KOPT-K1 (cell line): ENCODE measurements at regions not wholly inside any gene's neighbourhood (a gene's known extent, or its start where the extent isn't known, plus 50 kb on each side); places are given as distances from the start of the nearest gene placed in this dataset.
"Not testable (repeated sequence)": the region's sequence is repeated elsewhere in the genome, so short reads cannot be mapped to it uniquely, and the experiment has no call there.

Experiments
- H3K27ac ChIP-seq: fragments of 200-600 bp; sonication (generic); 2 replicates; pipeline ENCODE4 v1.5.1; 2016; ENCODE audit warnings: antibody characterized with exemption, mild to moderate bottlenecking, low read depth, low read length; ENCODE audit not compliant: poor library complexity, severe bottlenecking
- H3K36me3 ChIP-seq: fragments of 200-600 bp; sonication (generic); 2 replicates; pipeline ENCODE4 v1.5.1; 2017; ENCODE audit warnings: antibody characterized with exemption, mild to moderate bottlenecking, low read length, moderate library complexity; ENCODE audit not compliant: insufficient read depth
- H3K9me3 ChIP-seq: fragments of 200-600 bp; sonication (generic); 2 replicates; pipeline ENCODE4 v1.5.1; 2017; ENCODE audit warnings: antibody characterized with exemption, low read length, mild to moderate bottlenecking; ENCODE audit not compliant: insufficient read depth, poor library complexity, severe bottlenecking

DNA sequence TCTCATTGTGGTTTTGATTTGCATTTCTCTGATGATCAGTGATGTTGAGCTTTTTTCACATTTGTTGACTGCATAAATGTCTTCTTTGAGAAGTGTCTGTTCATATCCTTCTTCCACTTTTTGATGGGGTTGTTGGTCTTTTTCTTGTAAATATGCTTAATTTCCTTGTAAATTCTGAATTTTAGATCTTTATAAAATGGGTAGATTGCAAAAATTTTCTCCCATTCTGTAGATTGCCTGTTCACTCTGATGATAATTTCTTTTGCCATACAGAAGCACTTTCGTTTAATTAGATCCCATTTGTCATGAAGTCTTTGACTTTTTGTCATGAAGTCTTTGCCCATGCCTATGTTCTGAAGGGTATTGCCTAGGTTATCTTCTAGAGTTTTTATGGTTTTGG is 817.5 kb downstream of the STPG2 start:
- H3K27ac ChIP-seq, H3K9me3 ChIP-seq, H3K36me3 ChIP-seq: not testable (repeated sequence)

DNA sequence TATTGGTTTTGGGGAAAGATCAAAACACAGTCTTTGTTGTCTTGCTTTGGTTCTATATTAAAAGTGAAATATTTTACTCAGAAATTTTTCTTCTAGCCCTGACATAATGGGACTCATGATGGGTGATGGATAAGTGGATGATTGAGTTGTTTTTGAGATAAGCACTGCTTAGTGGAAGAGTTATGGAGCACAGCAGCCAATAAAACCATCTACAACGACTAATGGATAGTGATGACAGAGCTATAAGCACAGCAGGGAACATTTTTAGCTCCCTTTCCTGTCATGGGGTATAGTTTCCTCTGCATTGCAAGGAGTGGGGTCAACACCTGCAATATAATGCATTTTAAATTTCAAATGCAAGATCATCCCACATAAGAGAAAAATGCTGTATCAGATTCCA is 812.4 kb downstream of the STPG2 start:
- Histone ChIP-seq H3K9me3 (no peaks in the 10 kb centered on the region), H3K36me3 (no peaks in the 10 kb centered on the region), H3K27ac (no peak overlapping the region)

DNA sequence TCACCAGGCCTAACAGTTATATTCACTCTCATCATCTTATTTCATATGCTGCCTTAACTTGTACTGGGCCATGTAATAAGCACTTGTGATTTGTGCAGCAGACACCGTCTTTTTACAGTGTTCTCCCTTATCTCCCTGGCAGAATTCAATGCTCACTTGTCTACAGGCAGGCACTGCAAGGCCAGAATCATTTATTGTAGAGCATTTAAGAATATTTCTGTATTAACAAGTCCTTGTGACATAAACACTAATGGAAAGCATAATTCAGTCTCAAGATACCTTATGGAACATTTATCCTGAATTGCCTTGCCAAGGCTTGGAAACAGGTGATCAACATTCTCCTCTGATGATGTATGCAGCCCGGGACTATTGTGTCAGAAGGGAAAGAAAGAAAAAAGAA is 808.9 kb downstream of the STPG2 start:
- Histone ChIP-seq H3K27ac (no peak overlapping the region), H3K36me3 (no peaks in the 10 kb centered on the region), H3K9me3 (peaks cover 5% of the 10 kb centered on the region)

DNA sequence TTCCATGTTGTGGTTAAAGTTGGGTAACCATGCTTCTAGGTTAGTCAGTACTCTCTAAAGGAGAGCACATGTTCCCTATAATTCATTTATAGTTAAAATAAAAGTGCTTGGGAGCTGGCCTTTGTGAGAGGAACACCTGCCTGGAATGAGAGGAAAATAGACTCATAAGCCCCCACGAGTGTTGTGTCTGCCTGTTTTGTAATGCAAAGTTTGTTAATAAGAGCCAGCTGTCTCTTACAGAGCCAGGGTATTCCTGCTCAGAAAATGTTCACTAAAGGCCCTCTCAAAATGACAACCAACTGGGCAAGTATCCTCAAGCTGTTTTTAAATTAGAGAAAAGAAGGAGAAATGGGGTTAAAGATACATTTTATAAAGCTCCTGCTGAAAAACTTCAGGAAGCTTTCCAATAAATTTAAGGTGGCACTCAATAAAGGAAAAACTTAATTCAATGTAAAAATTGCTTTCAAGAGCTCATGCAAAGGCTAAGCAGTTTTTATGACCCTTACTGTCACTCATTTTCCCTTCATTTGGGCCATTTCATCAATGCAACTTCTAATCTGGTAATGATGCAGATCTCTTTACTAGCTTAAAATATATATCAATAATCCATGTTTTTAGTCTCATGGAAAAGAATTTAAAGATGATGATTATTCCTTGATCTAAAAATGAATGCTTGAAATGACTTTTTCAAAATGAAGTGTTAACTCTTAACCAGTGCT is 793.6 kb downstream of the STPG2 start:
- no peaks in the 10 kb centered on the region for H3K9me3 ChIP-seq
- no peaks in the 10 kb centered on the region for H3K36me3 ChIP-seq
- H3K27ac ChIP-seq: no peak overlapping the region

DNA sequence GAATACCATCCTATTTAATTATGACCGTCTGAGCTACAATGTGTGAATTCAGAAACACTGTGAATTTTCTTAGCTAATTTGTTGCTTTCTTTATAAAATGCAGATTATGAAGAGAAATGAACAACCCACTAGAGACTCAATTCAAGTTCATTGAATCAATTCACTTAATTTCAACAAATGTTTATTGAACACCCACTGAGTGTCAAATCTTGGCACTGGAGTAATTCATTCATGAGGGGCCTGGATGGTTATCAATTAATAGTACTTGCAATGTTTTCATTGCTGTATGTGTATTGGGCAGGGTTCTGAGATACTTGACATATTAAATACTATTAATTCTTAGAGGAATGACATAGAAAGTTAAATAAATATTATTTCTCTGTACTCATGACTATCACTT is 789.4 kb downstream of the STPG2 start:
- H3K27ac ChIP-seq: no peak overlapping the region
- no peaks in the 10 kb centered on the region for H3K9me3 ChIP-seq
- no peaks in the 10 kb centered on the region for H3K36me3 ChIP-seq

DNA sequence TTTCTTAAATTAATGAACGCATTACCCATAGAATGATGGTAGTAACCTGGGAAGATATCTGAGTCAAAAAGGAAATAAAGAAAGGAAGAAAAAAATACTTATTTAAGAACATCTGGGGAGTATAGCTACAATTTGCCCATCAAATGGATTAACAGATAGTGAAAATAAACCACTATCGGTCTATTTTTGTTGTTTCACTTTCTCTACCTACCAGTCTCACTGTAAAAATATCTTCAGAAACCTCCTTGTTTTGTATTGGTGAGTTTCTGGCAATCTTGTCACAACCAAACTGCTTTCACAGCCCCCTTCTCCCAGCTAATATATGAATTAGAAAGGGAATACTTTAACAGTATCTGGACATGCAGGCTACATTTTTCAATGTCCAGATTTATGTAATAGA is 783.5 kb downstream of the STPG2 start:
- peaks cover 5% of the 10 kb centered on the region for H3K9me3 ChIP-seq
- H3K27ac ChIP-seq: no peak overlapping the region
- H3K36me3 ChIP-seq: no peaks in the 10 kb centered on the region

DNA sequence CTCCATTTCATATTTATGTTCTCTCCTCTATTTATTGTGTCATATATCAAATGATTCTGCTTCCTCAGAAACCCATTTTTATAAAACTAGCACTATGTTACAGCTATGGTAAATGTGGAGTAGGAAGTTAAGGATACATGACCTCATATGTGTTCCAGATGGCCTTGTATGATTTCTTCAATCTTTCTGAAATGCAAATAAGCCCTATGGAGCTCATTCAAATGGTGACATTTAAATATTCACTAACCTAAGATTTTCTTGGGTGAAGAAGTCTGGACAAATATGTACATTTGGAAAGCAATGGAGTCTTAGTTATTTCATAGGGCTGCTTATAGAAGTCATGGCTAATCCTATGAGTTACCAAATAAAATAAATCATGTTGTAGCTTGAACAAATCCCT is 782.5 kb downstream of the STPG2 start:
- Histone ChIP-seq H3K9me3 (peaks cover 5% of the 10 kb centered on the region), H3K36me3 (no peaks in the 10 kb centered on the region)

DNA sequence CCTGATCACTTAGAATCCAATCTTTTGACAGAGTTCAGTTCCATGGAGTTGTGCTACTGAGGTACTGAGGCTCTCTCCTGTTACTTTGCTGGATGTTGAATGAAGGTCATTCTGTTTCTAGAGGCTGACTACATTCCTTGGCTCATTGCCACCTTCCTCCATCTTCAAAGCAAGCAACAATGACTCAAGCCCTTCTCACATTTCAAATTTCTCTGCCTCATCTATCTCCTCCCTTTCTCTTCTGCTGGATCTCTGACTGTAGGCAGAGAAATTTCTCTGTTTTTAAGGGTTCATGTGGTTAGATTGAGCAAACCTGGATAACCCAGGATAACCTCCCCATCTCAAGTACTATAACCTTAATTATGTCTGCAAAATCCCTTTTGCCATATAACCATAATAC is 775.4 kb downstream of the STPG2 start:
- Histone ChIP-seq H3K27ac (no peak overlapping the region), H3K36me3 (no peaks in the 10 kb centered on the region), H3K9me3 (peaks cover 1% of the 10 kb centered on the region)

More for the DNA sequence above, 782.5 kb downstream of the STPG2 start:
- H3K27ac ChIP-seq: no peak overlapping the region

DNA sequence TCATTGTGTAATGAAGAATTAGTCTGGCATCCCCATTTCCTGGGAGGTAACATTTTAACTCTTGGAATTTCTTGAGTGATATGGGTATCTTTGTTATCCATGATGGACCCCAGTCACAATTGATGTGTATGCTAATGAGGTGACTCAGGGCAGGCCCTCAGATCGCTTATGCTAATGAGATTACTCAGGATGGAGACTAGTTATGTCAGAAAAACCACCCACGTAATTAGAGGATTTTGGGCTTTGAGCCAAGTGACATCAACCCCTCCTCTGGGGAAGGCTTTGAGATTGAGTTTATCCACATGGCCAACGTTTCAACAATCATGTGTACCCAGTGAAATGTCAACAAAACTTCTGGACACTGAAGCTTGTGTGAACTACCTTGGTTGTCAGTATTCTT is 772.7 kb downstream of the STPG2 start:
- Histone ChIP-seq H3K36me3 (no peaks in the 10 kb centered on the region), H3K27ac (no peak overlapping the region), H3K9me3 (no peaks in the 10 kb centered on the region)

DNA sequence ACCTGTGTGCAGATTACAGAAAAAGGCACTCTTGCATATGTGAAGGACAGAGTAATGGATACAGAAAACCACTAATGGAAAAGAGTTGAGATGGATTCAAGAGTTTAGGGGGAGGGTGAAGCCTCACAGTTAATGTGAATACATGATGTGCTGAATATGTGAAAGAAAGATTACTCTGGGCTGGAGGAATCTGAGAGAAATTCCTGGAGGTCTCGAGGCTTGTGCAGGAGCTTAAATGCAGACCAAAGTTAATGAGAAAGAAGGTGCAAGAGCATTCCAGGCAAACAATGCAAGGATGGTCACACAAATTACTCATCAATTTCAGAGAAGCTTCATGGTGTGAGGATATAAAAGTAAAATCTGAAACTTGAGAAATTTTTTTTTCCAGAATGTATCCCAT is 768.8 kb downstream of the STPG2 start:
- no peak overlapping the region for H3K27ac ChIP-seq
- H3K9me3 ChIP-seq: no peaks in the 10 kb centered on the region
- no peaks in the 10 kb centered on the region for H3K36me3 ChIP-seq

DNA sequence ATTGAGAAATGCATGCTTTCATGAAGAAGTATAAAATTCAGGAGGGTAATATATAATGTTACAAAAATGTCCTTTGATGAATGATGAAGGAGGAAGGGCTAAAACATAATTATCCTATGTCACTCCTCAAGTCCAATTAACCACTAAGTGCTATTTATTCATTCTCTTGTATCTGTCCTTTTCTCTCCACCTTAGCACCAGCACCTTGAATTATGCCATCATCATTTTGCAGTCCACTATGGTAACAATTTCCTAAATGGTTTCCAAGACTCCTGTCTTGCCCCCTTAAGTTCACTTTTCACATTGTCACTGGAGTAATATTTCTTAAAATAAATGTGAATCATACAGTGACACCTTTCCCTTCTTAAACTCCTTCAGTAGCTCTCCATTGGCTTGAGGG is 756.3 kb downstream of the STPG2 start:
- no peaks in the 10 kb centered on the region for H3K9me3 ChIP-seq
- H3K36me3 ChIP-seq: no peaks in the 10 kb centered on the region
- H3K27ac ChIP-seq: no peak overlapping the region

DNA sequence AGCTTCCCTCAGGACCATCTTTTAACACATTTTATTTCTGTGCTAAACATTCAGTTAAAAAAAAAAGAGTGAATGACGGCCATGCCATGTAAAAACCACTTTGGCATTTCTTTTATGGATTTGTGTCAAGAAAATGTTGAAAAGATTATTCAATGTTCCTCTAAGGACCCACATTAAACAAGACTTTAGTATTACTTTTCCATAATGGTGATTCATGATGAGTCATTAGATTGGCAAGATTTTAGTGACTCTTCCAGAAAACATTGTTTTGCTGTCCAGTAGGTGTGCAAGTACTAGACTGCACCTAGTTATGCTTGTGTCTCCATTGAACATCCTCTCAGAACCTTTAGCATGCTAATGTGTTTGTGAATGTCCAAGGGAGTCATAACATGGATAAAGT is 748.6 kb downstream of the STPG2 start:
- no peaks in the 10 kb centered on the region for H3K9me3 ChIP-seq
- H3K27ac ChIP-seq: no peak overlapping the region
- H3K36me3 ChIP-seq: no peaks in the 10 kb centered on the region

DNA sequence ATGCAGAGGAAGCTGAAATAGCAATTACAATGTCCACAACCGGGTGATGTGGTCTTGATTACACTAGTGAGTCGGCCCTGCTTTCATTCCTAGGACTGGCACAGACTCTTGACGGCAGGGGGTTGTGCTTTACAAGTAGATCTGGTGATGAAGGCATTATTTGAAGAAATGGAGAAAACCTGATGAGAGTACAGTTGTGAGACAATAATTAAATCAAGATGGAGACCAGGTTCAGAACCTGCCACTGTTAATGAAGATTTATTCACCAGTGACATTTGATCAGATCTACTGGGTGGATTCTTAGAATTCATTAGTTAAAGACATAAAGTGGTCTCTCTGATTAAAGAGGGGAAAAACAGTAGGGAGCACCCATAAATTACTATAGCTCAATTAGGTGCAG is 747.2 kb downstream of the STPG2 start:
- Histone ChIP-seq H3K27ac (no peak overlapping the region), H3K36me3 (no peaks in the 10 kb centered on the region), H3K9me3 (no peaks in the 10 kb centered on the region)

DNA sequence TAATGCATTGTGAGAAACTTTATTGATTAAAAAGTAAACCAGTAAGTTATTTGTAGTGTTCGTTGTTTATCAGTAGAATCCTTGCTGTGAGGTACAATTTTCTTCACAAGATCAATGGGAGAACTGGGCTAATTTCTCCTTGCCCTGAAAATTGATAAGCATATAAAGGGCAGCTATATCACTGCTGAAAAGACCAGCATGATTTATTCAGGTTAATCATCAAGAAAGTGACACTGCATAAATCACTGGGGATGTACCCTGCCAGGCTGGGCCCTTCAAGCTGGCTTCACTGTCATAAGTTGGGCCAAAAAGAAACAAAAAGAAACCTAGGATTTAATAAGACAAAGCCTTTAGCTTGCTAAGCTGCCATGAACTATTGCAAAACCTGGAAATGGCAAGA is 746.7 kb downstream of the STPG2 start:
- Histone ChIP-seq H3K9me3 (no peaks in the 10 kb centered on the region), H3K27ac (no peak overlapping the region), H3K36me3 (no peaks in the 10 kb centered on the region)

DNA sequence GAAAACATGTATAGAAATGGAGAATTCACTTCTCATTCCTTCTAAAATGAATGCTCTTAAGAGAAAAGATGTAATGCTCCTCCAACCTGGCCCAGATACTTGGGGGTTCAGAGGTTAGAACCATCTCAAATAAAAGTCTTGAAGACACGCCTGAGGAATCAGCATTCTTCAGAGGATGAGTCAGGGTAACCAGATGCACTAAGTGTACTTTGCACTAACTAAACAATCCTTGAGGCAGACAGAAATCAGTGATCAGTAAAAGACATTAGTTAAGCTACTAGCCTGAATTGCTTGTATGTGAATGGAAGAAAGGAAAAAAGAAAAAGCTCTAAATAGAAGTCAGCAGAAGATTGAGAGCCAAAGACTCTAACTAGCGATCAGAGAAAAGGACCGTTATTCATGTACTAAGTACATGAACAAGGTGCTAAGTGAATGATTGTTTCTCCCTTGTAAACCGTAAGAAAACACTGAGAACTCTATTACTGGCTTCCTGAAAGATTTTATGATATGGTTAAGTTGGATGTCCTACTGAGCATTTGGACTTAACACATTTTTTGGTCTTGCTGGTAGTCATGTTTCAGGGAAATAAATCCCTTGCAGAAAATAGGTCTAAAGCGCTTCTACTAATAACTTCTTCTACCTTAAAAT is 738.3 kb downstream of the STPG2 start:
- Histone ChIP-seq H3K9me3 (no peaks in the 10 kb centered on the region), H3K27ac (no peak overlapping the region), H3K36me3 (no peaks in the 10 kb centered on the region)

DNA sequence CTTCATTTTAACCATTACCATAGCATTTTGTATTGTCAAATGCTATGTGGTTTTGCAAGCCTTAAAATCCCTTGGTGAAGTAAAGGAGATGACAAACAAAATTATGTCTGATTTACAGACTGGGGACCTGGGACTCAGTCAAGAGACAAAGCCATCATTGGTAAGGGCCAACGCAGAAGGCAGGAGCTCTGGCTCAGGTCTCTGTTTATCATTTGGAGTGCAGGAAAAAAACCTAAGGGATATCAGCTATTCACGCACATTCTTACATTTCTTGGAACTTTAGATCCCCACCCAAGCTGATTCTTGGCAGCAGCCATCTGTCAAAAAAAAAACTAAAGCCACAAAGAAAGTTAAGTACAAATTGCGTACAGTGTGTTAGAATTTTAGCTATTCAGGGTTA is 731.9 kb downstream of the STPG2 start:
- Histone ChIP-seq H3K9me3 (no peaks in the 10 kb centered on the region), H3K36me3 (no peaks in the 10 kb centered on the region), H3K27ac (no peak overlapping the region)
